GM23338 (cell line): ENCODE measurements at regions not wholly inside any gene's neighbourhood (a gene's known extent, or its start where the extent isn't known, plus 50 kb on each side); places are given as distances from the start of the nearest gene placed in this dataset.
A peak's percentile ranks its signal among the peaks of the same experiment; 100 is the strongest.

Experiments
- ATAC-seq: fragments of 200-7000 bp; cut with Tn5 transposase; 3 replicates; pipeline ENCODE4 v1.9.1; 2020
- DNase-seq: peaks from one replicate; pipeline ENCODE4 v3.0.0-alpha.2; 2015; ENCODE audit warnings: low spot score
- H2AFZ ChIP-seq: fragments of 200-600 bp; sonication (generic); 2 replicates; pipeline ENCODE4 v1.8.0; 2016; ENCODE audit warnings: antibody characterized with exemption, mild to moderate bottlenecking, moderate library complexity
- H3F3A ChIP-seq: fragments of 200-600 bp; sonication (generic); replicated peaks from 2 replicates; pipeline ENCODE4 v1.8.0; 2017; ENCODE audit warnings: antibody characterized with exemption, mixed run types, low read depth
- H3K27ac ChIP-seq: fragments of 200-600 bp; sonication (generic); 2 replicates; pipeline ENCODE4 v1.6.1; 2016; ENCODE audit warnings: low read depth
- H3K27me3 ChIP-seq: fragments of 200-600 bp; sonication (generic); 2 replicates; pipeline ENCODE4 v1.8.0; 2016; ENCODE audit warnings: mild to moderate bottlenecking, mixed run types, moderate library complexity; ENCODE audit not compliant: insufficient read depth
- H3K36me3 ChIP-seq: fragments of 200-600 bp; sonication (generic); 2 replicates; pipeline ENCODE4 v1.8.0; 2016; ENCODE audit warnings: mild to moderate bottlenecking; ENCODE audit not compliant: insufficient read depth
- H3K4me1 ChIP-seq: fragments of 200-600 bp; sonication (generic); 2 replicates; pipeline ENCODE4 v1.8.0; 2016; ENCODE audit warnings: mild to moderate bottlenecking, moderate library complexity; ENCODE audit not compliant: insufficient read depth
- H3K4me2 ChIP-seq: fragments of 200-600 bp; sonication (generic); 2 replicates; pipeline ENCODE4 v1.7.1; 2017; ENCODE audit warnings: mixed run types
- H3K4me3 ChIP-seq: fragments of 200-600 bp; sonication (generic); 2 replicates; pipeline ENCODE4 v1.6.1; 2016; ENCODE audit warnings: mixed run types
- H3K79me2 ChIP-seq: fragments of 200-600 bp; sonication (generic); replicated peaks from 2 replicates; pipeline ENCODE4 v1.8.0; 2017; ENCODE audit warnings: mild to moderate bottlenecking; ENCODE audit not compliant: insufficient read depth
- H3K9me2 ChIP-seq: fragments of 200-600 bp; sonication (generic); 2 replicates; pipeline ENCODE4 v1.8.0; 2017; ENCODE audit not compliant: insufficient read depth
- H4K20me1 ChIP-seq: fragments of 200-600 bp; sonication (generic); replicated peaks from 2 replicates; pipeline ENCODE4 v1.8.0; 2017; ENCODE audit warnings: mild to moderate bottlenecking; ENCODE audit not compliant: insufficient read depth
- H3K27ac Mint-ChIP-seq: 2 replicates; pipeline ENCODE4 v1.8.0; 2020; ENCODE audit warnings: inconsistent platforms, mild to moderate bottlenecking, moderate library complexity, mixed read lengths
- H3K27me3 Mint-ChIP-seq: 3 replicates; pipeline ENCODE4 v1.8.0; 2022; ENCODE audit warnings: low read depth, mild to moderate bottlenecking, moderate library complexity, mixed read lengths, inconsistent platforms; ENCODE audit not compliant: insufficient read depth, poor library complexity
- H3K36me3 Mint-ChIP-seq: 3 replicates; pipeline ENCODE4 v1.8.0; 2021; ENCODE audit warnings: low read depth, mild to moderate bottlenecking, inconsistent platforms, moderate library complexity, mixed read lengths
- H3K4me1 Mint-ChIP-seq: 3 replicates; pipeline ENCODE4 v1.8.0; 2020; ENCODE audit warnings: mild to moderate bottlenecking, inconsistent platforms, mixed read lengths
- H3K4me3 Mint-ChIP-seq: 3 replicates; pipeline ENCODE4 v1.8.0; 2021; ENCODE audit warnings: moderate library complexity, mild to moderate bottlenecking, inconsistent platforms, mixed read lengths
- H3K9me3 Mint-ChIP-seq: 3 replicates; pipeline ENCODE4 v1.8.0; 2020; ENCODE audit warnings: moderate library complexity, mild to moderate bottlenecking, inconsistent platforms, mixed read lengths
- CREB1 ChIP-seq: fragments of 250-450 bp; sonication (Bioruptor Pico); IDR thresholded peaks from 2 replicates; pipeline ENCODE4 v1.5.0; 2020; ENCODE audit warnings: low read depth, mild to moderate bottlenecking, moderate library complexity
- EZH2 ChIP-seq: fragments of 200-600 bp; sonication (generic); IDR thresholded peaks from one replicate; pipeline ENCODE4 v1.8.0; 2017; ENCODE audit warnings: antibody characterized with exemption, mild to moderate bottlenecking, low read depth; ENCODE audit not compliant: unreplicated experiment
- JUNB ChIP-seq: IDR thresholded peaks from one replicate; pipeline ENCODE4 v1.6.1; 2016; ENCODE audit warnings: antibody characterized with exemption; ENCODE audit not compliant: unreplicated experiment
- NANOG ChIP-seq: IDR thresholded peaks from 2 replicates; pipeline ENCODE4 v1.6.1; 2016; ENCODE audit warnings: antibody characterized with exemption, borderline replicate concordance
- POLR2AphosphoS5 ChIP-seq: IDR thresholded peaks from 2 replicates; pipeline ENCODE4 v1.6.1; 2016; ENCODE audit warnings: antibody characterized with exemption, low read depth
- STAT1 ChIP-seq: IDR thresholded peaks from one replicate; pipeline ENCODE4 v1.6.1; 2016; ENCODE audit warnings: antibody characterized with exemption; ENCODE audit not compliant: unreplicated experiment
- ZNF114 ChIP-seq: fragments of 250-450 bp; sonication (Bioruptor Pico); IDR thresholded peaks from 2 replicates; pipeline ENCODE4 v1.5.0; 2020; ENCODE audit warnings: mild to moderate bottlenecking, moderate library complexity
- TF ChIP-seq, protein P1 (sequence below), 2 experiments: fragments of 200-600 bp in 1 of 2; sonication (generic) in 1 of 2; conservative IDR thresholded peaks; 2 replicates each; pipeline versions ENCODE4 v1.5.1 to v1.6.1; 2016 to 2017; ENCODE audit warnings: antibody characterized with exemption in 2 of 2, low read depth in 2 of 2, mild to moderate bottlenecking in 2 of 2, moderate library complexity in 1 of 2
- TF ChIP-seq, protein P2 (sequence below): fragments of 250-450 bp; sonication (Bioruptor Pico); IDR thresholded peaks from 2 replicates; pipeline ENCODE4 v1.5.0; 2020; ENCODE audit warnings: mild to moderate bottlenecking, moderate library complexity

DNA sequence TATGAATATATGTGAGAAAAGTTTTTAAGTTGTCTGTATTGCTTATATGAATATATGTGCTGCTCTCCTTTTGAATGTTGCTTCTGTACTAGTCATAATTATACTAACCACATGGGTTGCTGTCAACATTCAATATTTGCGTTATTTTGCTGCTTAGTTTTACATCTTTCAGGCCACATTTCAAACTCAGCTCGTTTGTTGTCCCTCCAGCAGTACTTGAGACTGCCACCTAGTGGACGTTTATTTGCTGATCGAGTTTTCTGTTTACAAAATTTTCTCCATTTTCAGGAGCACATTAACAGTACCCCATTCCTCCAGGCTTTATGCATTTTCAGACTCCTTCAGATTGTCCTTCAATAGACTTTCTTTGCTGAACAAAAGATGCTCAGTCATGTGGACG, 75.8 kb downstream of the NUDT11 start:
- no peaks in the 10 kb centered on the region for H3K9me2 ChIP-seq
- ATAC-seq (no peak), DNase-seq (peak; percentile 72)
- H3K4me1 ChIP-seq = no peaks in the 10 kb centered on the region; the same call in 1 of the 2 replicates
- H3K36me3 ChIP-seq = no peaks in the 10 kb centered on the region
- H3K27ac ChIP-seq = no peak overlapping the region
- Mint-ChIP-seq H3K9me3 (no peaks in the 10 kb centered on the region), H3K36me3 (no peaks in the 10 kb centered on the region), H3K4me1 (peaks cover 11% of the 10 kb centered on the region; the same call in 2 of the 3 replicates), H3K27me3 (no peaks in the 10 kb centered on the region), H3K4me3 (no peak overlapping the region), H3K27ac (no peak overlapping the region)
- no peaks in the 10 kb centered on the region for H4K20me1 ChIP-seq
- no peaks in the 10 kb centered on the region for H3F3A ChIP-seq
- H3K4me2 ChIP-seq = no peak overlapping the region
- H3K79me2 ChIP-seq = no peaks in the 10 kb centered on the region
- TF ChIP-seq, protein P1, sequence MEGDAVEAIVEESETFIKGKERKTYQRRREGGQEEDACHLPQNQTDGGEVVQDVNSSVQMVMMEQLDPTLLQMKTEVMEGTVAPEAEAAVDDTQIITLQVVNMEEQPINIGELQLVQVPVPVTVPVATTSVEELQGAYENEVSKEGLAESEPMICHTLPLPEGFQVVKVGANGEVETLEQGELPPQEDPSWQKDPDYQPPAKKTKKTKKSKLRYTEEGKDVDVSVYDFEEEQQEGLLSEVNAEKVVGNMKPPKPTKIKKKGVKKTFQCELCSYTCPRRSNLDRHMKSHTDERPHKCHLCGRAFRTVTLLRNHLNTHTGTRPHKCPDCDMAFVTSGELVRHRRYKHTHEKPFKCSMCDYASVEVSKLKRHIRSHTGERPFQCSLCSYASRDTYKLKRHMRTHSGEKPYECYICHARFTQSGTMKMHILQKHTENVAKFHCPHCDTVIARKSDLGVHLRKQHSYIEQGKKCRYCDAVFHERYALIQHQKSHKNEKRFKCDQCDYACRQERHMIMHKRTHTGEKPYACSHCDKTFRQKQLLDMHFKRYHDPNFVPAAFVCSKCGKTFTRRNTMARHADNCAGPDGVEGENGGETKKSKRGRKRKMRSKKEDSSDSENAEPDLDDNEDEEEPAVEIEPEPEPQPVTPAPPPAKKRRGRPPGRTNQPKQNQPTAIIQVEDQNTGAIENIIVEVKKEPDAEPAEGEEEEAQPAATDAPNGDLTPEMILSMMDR (conservative IDR thresholded peaks at IDR 0.05; ENCODE audit: low read depth in 2 of 2) = peak; percentile 62 to 64
- TF ChIP-seq JUNB (no peak), POLR2AphosphoS5 (no peak), NANOG (no peak), ZNF114 (CRISPR knock-in tag) (no peak), CREB1 (no peak), EZH2 (no peak), STAT1 (no peak)
- TF ChIP-seq, protein P2, sequence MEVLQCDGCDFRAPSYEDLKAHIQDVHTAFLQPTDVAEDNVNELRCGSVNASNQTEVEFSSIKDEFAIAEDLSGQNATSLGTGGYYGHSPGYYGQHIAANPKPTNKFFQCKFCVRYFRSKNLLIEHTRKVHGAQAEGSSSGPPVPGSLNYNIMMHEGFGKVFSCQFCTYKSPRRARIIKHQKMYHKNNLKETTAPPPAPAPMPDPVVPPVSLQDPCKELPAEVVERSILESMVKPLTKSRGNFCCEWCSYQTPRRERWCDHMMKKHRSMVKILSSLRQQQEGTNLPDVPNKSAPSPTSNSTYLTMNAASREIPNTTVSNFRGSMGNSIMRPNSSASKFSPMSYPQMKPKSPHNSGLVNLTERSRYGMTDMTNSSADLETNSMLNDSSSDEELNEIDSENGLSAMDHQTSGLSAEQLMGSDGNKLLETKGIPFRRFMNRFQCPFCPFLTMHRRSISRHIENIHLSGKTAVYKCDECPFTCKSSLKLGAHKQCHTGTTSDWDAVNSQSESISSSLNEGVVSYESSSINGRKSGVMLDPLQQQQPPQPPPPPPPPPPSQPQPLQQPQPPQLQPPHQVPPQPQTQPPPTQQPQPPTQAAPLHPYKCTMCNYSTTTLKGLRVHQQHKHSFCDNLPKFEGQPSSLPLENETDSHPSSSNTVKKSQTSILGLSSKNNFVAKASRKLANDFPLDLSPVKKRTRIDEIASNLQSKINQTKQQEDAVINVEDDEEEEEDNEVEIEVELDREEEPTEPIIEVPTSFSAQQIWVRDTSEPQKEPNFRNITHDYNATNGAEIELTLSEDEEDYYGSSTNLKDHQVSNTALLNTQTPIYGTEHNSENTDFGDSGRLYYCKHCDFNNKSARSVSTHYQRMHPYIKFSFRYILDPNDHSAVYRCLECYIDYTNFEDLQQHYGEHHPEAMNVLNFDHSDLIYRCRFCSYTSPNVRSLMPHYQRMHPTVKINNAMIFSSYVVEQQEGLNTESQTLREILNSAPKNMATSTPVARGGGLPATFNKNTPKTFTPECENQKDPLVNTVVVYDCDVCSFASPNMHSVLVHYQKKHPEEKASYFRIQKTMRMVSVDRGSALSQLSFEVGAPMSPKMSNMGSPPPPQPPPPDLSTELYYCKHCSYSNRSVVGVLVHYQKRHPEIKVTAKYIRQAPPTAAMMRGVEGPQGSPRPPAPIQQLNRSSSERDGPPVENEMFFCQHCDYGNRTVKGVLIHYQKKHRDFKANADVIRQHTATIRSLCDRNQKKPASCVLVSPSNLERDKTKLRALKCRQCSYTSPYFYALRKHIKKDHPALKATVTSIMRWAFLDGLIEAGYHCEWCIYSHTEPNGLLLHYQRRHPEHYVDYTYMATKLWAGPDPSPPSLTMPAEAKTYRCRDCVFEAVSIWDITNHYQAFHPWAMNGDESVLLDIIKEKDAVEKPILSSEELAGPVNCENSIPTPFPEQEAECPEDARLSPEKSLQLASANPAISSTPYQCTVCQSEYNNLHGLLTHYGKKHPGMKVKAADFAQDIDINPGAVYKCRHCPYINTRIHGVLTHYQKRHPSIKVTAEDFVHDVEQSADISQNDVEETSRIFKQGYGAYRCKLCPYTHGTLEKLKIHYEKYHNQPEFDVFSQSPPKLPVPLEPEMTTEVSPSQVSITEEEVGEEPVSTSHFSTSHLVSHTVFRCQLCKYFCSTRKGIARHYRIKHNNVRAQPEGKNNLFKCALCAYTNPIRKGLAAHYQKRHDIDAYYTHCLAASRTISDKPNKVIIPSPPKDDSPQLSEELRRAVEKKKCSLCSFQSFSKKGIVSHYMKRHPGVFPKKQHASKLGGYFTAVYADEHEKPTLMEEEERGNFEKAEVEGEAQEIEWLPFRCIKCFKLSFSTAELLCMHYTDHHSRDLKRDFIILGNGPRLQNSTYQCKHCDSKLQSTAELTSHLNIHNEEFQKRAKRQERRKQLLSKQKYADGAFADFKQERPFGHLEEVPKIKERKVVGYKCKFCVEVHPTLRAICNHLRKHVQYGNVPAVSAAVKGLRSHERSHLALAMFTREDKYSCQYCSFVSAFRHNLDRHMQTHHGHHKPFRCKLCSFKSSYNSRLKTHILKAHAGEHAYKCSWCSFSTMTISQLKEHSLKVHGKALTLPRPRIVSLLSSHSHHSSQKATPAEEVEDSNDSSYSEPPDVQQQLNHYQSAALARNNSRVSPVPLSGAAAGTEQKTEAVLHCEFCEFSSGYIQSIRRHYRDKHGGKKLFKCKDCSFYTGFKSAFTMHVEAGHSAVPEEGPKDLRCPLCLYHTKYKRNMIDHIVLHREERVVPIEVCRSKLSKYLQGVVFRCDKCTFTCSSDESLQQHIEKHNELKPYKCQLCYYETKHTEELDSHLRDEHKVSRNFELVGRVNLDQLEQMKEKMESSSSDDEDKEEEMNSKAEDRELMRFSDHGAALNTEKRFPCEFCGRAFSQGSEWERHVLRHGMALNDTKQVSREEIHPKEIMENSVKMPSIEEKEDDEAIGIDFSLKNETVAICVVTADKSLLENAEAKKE (CRISPR knock-in tag) = no peak
- no peak overlapping the region for H2AFZ ChIP-seq
- no peak overlapping the region for H3K4me3 ChIP-seq
- H3K27me3 ChIP-seq = no peaks in the 10 kb centered on the region
